GM18907 (cell line): ENCODE measurements at regions not wholly inside any gene's neighbourhood (a gene's known extent, or its start where the extent isn't known, plus 50 kb on each side); places are given as distances from the start of the nearest gene placed in this dataset.
"Not testable (repeated sequence)": the region's sequence is repeated elsewhere in the genome, so short reads cannot be mapped to it uniquely, and the experiment has no call there.

Experiments used
- ATAC-seq: cut with Tn5 transposase; IDR thresholded peaks from one replicate; pipeline ENCODE4 v1.9.1; 2021; ENCODE audit warnings: mild to moderate bottlenecking, moderate library complexity; ENCODE audit not compliant: unreplicated experiment

DNA sequence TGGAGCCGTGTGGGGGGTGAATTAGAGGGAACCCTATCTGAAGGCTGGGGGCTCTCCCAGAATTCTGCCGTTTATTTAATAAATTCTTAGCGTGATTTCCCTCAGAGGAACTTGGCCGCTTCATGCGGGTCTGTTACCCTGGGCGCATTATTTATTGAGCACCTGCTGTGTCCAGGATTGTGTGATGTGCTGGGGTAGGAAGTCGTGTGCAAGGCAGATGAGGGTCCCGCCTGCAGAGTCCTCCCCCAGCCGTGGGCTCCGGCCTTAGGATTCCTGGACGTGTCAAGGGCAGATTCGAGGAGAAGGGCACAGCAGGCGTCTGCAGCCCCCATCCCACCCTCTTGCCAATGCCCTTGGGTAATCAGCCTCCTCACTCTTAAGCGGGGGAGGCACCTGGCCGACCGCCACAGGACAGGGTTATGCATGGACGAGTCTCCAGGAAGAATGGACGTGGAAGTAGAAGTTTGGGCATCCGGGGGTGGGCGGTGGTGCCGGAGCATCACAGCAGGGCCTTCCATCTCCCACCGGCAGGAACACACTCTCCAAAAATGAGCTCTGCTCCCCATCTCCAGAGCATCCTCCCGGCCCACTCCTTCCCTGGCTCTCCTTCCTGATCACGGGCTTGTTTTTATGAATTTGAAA, 233.3 kb upstream of the C1orf174 start:
- no peak for ATAC-seq

- ATAC-seq, result no peak
Observed at GRCh38 chr1:4133939-4134321, 233.9 kb upstream of the C1orf174 start.

DNA sequence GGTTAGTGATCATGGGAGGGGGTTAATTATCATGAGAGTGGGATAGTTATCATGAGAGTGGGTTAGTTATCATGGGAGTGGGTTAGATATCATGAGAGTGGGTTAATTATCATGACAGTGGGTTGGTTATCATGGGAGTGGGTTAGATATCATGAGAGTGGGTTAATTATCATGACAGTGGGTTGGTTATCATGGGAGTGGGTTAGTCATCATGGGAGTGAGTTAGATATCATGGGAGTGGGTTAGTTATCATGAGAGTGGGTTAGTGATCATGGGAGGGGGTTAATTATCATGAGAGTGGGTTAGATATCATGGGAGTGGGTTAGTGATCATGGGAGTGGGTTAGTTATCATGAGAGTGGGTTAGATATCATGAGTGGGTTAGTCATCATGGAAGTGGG, 235.8 kb upstream of the C1orf174 start:
- ATAC-seq, result not testable (repeated sequence)

- ATAC-seq, result no peak
Observed at GRCh38 chr1:4137621-4138415, 237.7 kb upstream of the C1orf174 start.

DNA sequence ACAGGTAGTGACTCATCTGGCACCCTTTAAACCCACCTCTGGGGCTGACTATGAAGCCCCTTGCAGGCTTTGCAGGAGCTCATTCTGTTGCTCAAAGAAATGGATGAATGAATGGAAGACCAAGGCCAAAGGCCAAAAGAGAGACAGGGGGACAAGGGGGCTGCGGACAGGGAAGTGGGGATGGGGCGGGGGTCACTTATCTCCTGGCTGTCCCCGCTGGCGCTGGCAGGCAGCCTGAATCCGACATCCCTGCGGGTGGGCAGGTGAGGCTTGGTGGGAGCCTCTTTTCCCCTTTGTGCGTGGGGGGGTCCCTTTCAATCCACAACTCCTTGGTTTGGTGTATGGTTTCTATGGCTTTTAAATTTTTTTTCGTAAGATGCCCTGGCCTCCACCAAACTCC, 239.6 kb upstream of the C1orf174 start:
- no peak for ATAC-seq

DNA sequence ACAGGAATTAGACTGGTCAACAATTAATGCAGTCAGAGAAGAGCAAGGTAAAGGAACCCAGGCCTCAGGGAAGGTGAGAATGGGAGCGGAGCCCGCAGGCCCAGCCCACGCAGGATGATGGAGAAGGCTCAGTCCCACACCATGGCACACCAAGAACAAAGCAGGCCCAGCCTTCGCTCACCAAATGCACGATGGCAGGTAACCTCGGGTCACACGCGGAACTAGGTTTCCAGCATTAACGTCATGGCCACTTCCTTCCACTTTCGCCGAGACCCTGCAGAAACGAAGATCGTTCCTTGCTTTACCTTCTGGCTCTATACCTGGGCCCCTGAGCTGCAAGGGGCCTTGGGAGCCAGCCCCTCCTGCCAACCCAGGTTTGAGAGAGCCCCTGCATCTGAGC, 240.2 kb upstream of the C1orf174 start:
- no peak for ATAC-seq

GRCh38 chr1:4140821-4141220, 240.7 kb upstream of the C1orf174 start:
- no peak for ATAC-seq

GRCh38 chr1:4144349-4144971, 244.4 kb upstream of the C1orf174 start:
- no peak for ATAC-seq

DNA sequence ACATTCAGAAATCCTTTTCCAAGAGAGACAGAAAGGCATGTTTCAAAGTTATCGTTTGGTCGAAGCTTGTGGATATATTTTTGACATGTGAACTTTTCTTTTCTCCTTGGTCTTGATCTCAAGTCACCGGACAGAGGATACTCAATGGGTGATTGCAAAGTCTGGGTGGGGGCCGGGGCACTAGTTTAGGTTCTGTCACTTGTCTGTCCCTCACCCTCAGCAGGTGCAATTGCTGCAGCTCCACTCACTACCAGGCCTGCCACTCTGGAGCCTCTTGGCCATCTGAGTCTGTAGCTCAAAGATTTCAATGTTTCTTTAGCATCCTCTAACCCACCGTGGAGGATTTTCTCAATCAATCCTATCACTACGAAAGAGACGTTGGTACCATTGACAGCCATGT, 246.0 kb upstream of the C1orf174 start:
- ATAC-seq, result no peak

- no peak for ATAC-seq
Observed at GRCh38 chr1:4146614-4147013, 246.5 kb upstream of the C1orf174 start.

GRCh38 chr1:4147509-4147908, 247.4 kb upstream of the C1orf174 start:
- ATAC-seq, result no peak

GRCh38 chr1:4149281-4149680, 249.2 kb upstream of the C1orf174 start:
- no peak for ATAC-seq

- ATAC-seq, result no peak
Observed at GRCh38 chr1:4149831-4150230, 249.8 kb upstream of the C1orf174 start.

- no peak for ATAC-seq
Observed at GRCh38 chr1:4150262-4150661, 250.2 kb upstream of the C1orf174 start.

DNA sequence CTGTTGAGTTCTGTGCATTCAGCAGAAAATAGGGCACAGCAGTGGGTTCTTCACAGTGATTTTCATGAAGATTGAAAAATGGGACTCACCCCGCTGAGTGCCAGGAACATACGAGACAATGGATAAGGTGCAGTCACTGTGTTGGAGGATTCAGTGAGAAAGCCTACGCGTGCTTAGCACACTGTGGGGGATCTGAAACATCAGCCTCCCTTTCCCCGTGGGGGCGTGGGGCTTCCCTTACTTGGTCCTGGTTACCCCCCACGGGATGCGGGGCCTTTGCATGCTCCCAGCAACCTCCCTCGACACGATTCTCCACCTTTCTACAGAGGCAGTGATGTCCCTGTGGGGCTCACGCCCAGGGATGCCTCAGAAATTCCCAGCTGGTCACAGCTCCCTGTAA, 252.2 kb upstream of the C1orf174 start:
- ATAC-seq, result no peak

DNA sequence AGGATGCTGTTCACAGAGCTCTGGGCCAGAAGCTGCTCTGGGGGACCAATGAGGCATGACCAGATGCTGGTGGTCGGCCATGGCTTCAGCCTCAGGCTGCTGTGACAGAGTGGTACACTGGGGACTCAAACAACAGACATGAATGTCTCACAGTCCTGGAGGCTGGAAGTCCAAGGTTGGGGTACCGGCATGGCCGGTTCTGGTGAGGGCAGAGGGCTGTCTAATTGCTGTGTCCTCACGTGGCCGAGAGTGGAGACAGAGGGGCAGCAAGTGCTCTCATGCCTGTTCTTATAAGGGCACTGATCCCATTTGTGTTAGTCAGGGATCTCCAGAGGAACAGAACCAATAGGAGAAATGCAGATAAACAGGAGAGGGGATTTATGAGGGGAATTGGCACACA, 253.5 kb upstream of the C1orf174 start:
- ATAC-seq, result no peak

DNA sequence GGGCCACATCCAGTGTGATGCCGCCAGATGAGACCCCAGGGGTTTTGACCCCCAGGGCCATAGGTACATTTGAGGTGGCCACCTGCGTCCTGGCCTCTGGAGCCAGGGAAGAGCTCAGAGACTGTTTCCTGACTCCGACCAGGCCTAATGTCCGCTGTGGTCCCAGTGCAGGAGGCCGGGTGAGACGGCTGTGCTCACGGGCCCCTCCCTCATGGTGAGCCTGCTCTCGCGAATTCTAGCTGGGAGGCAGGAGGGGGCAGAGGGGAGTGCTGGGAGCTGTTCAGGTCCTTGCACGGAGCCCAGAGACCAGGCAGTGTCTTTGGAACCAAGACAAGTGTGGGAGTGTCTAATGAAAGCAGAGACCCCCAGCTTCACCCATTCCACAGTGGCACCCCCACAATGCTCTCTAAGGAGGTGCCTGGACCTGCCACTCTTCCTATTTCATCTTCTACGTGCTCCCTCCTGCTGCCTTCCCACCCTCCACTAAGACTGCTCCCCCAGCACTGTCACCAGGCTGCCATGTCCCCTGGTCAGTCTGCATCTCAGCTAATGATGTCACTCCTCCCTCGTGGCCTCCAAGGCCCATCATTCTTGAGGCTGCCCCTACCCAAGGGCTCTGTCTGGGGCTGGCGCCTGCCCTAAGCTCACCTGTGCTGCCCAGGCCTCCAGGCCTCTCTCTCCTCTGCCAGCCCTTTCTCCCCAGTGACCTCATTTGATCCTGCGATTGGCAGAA, 256.3 kb upstream of the C1orf174 start:
- no peak for ATAC-seq

- no peak for ATAC-seq
Observed at GRCh38 chr1:4160181-4160580, 260.1 kb upstream of the C1orf174 start.

DNA sequence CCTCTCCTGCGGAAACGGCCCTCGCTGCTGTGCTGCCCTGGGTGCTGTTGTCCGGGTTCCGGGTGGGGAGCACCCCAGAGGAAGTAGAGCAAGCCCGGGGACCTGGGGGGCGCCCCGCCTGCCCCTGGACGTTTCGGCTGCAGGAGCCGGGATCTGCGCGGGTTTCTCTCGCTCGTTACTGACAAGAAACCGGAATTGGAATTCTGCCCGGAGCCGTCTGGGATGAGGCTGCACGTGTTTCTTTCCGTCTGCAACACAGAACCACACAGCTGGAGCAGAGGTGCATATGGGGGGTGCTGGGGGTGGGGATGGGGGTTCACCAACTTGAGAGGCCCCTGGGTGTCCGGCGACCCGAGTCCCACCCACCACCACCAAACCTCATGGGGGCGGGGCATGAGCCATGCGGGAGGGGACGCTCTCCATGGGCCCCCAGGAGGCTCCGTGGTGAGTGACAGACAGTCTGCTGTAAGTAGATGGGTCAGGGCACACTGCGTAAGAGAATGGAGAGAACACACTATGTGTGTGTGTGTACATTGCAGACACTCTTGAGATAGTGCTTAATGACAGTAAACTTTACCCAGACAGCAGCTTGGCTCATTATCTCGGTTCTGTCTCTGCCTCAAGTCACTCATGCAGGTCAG, 261.4 kb upstream of the C1orf174 start:
- no peak for ATAC-seq

- ATAC-seq, result no peak
Observed at GRCh38 chr1:4164965-4165364, 264.9 kb upstream of the C1orf174 start.

GRCh38 chr1:4165686-4166300, 265.7 kb upstream of the C1orf174 start:
- no peak for ATAC-seq
